Esophagus muscularis mucosa (tissue), 4 donors: ENCODE measurements at regions not wholly inside any gene's neighbourhood (a gene's known extent, or its start where the extent isn't known, plus 50 kb on each side); places are given as distances from the start of the nearest gene placed in this dataset.

Experiments used
- CTCF ChIP-seq, 3 experiments: fragments of 200-600 bp in 2 of 3; fragments of 450-650 bp in 1 of 3; sonication (generic) in 2 of 3; IDR thresholded peaks; one replicate each; pipeline ENCODE4 v1.5.1; 2017 to 2019; ENCODE audit warnings: antibody characterized with exemption in 3 of 3, mild to moderate bottlenecking in 2 of 3, moderate library complexity in 1 of 3
- EP300 ChIP-seq: sonication (generic); formaldehyde crosslinking; IDR thresholded peaks from one replicate; pipeline ENCODE4 v1.6.1; 2017; ENCODE audit warnings: antibody characterized with exemption
- POLR2A ChIP-seq: fragments of 450-650 bp; IDR thresholded peaks from one replicate; pipeline ENCODE4 v1.6.1; 2017; ENCODE audit warnings: antibody characterized with exemption, moderate library complexity, mild to moderate bottlenecking, low read depth

GRCh38 chr11:21931436-21932101, 261.3 kb upstream of the ANO5 start:
- no peak for TF ChIP-seq CTCF (IDR thresholded peaks at IDR 0.05)
- TF ChIP-seq EP300, result no peak
- no peak for TF ChIP-seq POLR2A
